Prostate gland (tissue), 2 donors: ENCODE measurements at regions not wholly inside any gene's neighbourhood (a gene's known extent, or its start where the extent isn't known, plus 50 kb on each side); places are given as distances from the start of the nearest gene placed in this dataset.

Experiments used
- DNase-seq: peaks from one replicate; pipeline ENCODE4 v3.0.0-alpha.2; 2019; ENCODE audit warnings: low spot score
- H3K27ac ChIP-seq, 2 donors: fragments of 200-600 bp; sonication (generic); 2 replicates each; pipeline ENCODE4 v1.5.1; 2017 to 2019
- H3K27me3 ChIP-seq: fragments of 200-600 bp; sonication (generic); replicated peaks from 2 replicates; pipeline ENCODE4 v1.5.1; 2019; ENCODE audit not compliant: insufficient read depth
- H3K36me3 ChIP-seq, 2 donors: fragments of 200-600 bp; sonication (generic); 1 replicate in 1 of 2; 2 replicates in 1 of 2; pipeline versions ENCODE4 v1.5.1 to v1.8.1; 2017 to 2019
- H3K4me1 ChIP-seq: fragments of 200-600 bp; sonication (generic); replicated peaks from 2 replicates; pipeline ENCODE4 v1.5.1; 2019
- H3K4me3 ChIP-seq, 2 donors: fragments of 200-600 bp; sonication (generic); 2 replicates each; pipeline ENCODE4 v1.5.1; 2017 to 2019
- H3K9me3 ChIP-seq: fragments of 200-600 bp; sonication (generic); 2 replicates; pipeline ENCODE4 v1.5.1; 2017
- POLR2A ChIP-seq: fragments of 450-650 bp; IDR thresholded peaks from one replicate; pipeline ENCODE4 v1.6.1; 2016; ENCODE audit warnings: antibody characterized with exemption, mild to moderate bottlenecking
- POLR2AphosphoS5 ChIP-seq: sonication (generic); formaldehyde crosslinking; IDR thresholded peaks from one replicate; pipeline ENCODE4 v1.6.1; 2017; ENCODE audit warnings: antibody characterized with exemption
- WGBS: methylation state at CpG from one replicate; pipeline ENCODE4 v1.1.5; 2018; 5-methylcytosine and 5-hydroxymethylcytosine counted together
- intact Hi-C: fragments of 100-400 bp; cut with DNase I; formaldehyde crosslinking; loops from one replicate; pipeline ENCODE4 v1.14.2; 2022
- TF ChIP-seq, protein P1 (sequence below), 4 experiments: fragments of 200-600 bp in 2 of 4; fragments of 450-650 bp in 2 of 4; sonication (generic) in 2 of 4; IDR thresholded peaks; 1 replicate in 3 of 4; 2 replicates in 1 of 4; pipeline ENCODE4 v1.5.1; 2016 to 2019; ENCODE audit warnings: antibody characterized with exemption in 4 of 4, mild to moderate bottlenecking in 2 of 4, moderate library complexity in 2 of 4

- Histone ChIP-seq H3K4me3 (no peak overlapping the region), H3K36me3 (no peaks in the 10 kb centered on the region), H3K9me3 (no peaks in the 10 kb centered on the region), H3K27me3 (no peaks in the 10 kb centered on the region), H3K4me1 (no peaks in the 10 kb centered on the region), H3K27ac (no peak overlapping the region)
- intact Hi-C loops: loop anchor here (5.0 kb wide), 2 partner anchors 42 to 477 kb away; no protein-coding TSS in a partner anchor
- TF ChIP-seq POLR2AphosphoS5 (no peak), POLR2A (no peak)
- TF ChIP-seq, protein P1, sequence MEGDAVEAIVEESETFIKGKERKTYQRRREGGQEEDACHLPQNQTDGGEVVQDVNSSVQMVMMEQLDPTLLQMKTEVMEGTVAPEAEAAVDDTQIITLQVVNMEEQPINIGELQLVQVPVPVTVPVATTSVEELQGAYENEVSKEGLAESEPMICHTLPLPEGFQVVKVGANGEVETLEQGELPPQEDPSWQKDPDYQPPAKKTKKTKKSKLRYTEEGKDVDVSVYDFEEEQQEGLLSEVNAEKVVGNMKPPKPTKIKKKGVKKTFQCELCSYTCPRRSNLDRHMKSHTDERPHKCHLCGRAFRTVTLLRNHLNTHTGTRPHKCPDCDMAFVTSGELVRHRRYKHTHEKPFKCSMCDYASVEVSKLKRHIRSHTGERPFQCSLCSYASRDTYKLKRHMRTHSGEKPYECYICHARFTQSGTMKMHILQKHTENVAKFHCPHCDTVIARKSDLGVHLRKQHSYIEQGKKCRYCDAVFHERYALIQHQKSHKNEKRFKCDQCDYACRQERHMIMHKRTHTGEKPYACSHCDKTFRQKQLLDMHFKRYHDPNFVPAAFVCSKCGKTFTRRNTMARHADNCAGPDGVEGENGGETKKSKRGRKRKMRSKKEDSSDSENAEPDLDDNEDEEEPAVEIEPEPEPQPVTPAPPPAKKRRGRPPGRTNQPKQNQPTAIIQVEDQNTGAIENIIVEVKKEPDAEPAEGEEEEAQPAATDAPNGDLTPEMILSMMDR (IDR thresholded peaks at IDR 0.05): no peak
- WGBS: 83% methylated on average over 34 of the region's 47 CpGs
- DNase-seq: no peak
Observed at GRCh38 chr2:106584304-106584954, 97.3 kb downstream of the CD8B2 start.

DNA sequence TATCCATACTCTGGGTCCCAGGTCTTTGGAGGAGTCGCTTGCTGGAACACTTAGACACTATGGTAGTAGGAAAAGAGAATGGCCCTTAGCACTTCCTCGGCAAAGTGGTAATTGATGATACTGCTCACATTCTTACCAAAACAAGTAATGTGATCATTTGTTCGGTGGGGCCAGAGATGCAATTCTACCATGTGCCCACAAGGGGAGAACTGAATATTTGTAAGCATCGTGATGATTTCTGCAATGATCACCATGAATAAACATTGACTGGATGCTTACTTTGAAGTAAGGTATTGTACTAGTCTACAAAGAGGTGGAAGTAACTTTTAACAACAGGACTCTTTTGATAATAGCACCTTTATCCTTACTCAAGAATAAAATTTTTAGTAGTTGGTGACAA is 109.7 kb downstream of the CD8B2 start:
- Histone ChIP-seq H3K36me3 (no peaks in the 10 kb centered on the region), H3K9me3 (no peaks in the 10 kb centered on the region), H3K27ac (no peak overlapping the region), H3K4me3 (no peak overlapping the region), H3K27me3 (no peaks in the 10 kb centered on the region), H3K4me1 (no peaks in the 10 kb centered on the region)
- DNase-seq: no peak
- WGBS: 69% methylated on average over 4 of the region's 4 CpGs
- TF ChIP-seq, protein P1 (IDR thresholded peaks at IDR 0.05): no peak
- TF ChIP-seq POLR2A (no peak), POLR2AphosphoS5 (no peak)
- intact Hi-C loops: no loop called here

- Histone ChIP-seq H3K4me1 (no peaks in the 10 kb centered on the region), H3K27me3 (no peaks in the 10 kb centered on the region), H3K4me3 (no peak overlapping the region), H3K9me3 (no peaks in the 10 kb centered on the region), H3K27ac (no peak overlapping the region), H3K36me3 (no peaks in the 10 kb centered on the region)
- intact Hi-C loops: no loop called here
- TF ChIP-seq POLR2A (no peak), POLR2AphosphoS5 (no peak)
- TF ChIP-seq, protein P1 (IDR thresholded peaks at IDR 0.05): no peak
- DNase-seq: no peak
- 93% methylated on average over 3 of the region's 3 CpGs for WGBS
Observed at GRCh38 chr2:106599540-106599939, 112.4 kb downstream of the CD8B2 start.

GRCh38 chr2:106602042-106602441 is 114.9 kb downstream of the CD8B2 start:
- 98% methylated on average over 4 of the region's 4 CpGs for WGBS
- H3K4me3 ChIP-seq: no peak overlapping the region
- no peak for DNase-seq
- intact Hi-C loops: no loop called here
- no peak for TF ChIP-seq POLR2A
- TF ChIP-seq, protein P1 (IDR thresholded peaks at IDR 0.05): no peak
- no peak for TF ChIP-seq POLR2AphosphoS5
- H3K9me3 ChIP-seq: no peaks in the 10 kb centered on the region
- no peak overlapping the region for H3K27ac ChIP-seq
- H3K36me3 ChIP-seq: no peaks in the 10 kb centered on the region
- H3K4me1 ChIP-seq: no peaks in the 10 kb centered on the region
- H3K27me3 ChIP-seq: no peaks in the 10 kb centered on the region

DNA sequence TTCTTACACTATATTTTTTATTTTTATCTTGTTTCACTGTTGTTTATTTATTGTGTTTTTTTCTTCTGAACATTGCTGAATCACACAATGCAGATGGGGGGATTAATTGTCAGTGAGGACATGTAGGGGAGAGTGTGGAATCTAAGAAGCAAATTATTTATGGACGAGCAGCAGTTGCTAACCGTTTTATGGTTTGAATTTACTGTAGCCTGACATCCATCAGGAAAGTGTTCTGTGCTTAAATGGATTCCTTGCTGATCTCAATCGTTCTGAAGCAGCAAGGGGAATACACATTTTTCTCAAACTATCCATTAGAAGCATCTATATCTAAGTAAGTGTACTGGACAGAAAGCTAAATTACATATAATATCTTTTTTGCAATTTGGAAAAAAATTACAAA is 119.5 kb downstream of the CD8B2 start:
- DNase-seq: no peak
- no peak overlapping the region for H3K4me3 ChIP-seq
- WGBS: 55% methylated on average over 3 of the region's 3 CpGs
- intact Hi-C loops: no loop called here
- H3K36me3 ChIP-seq: no peaks in the 10 kb centered on the region
- no peaks in the 10 kb centered on the region for H3K4me1 ChIP-seq
- TF ChIP-seq POLR2A (no peak), POLR2AphosphoS5 (no peak)
- TF ChIP-seq, protein P1 (IDR thresholded peaks at IDR 0.05): no peak
- H3K9me3 ChIP-seq: no peaks in the 10 kb centered on the region
- H3K27me3 ChIP-seq: no peaks in the 10 kb centered on the region
- no peak overlapping the region for H3K27ac ChIP-seq
